ENCODE measurements at regions not wholly inside any gene's neighbourhood (a gene's known extent, or its start where the extent isn't known, plus 50 kb on each side); places are given as distances from the start of the nearest gene placed in this dataset.

GRCh38 chr13:81388400-81388799, 1047.5 kb upstream of the SPRY2 start:
- Histone ChIP-seq H2AFZ (ENCODE audit: low read depth) (no peak overlapping the region), H4K20me1 (ENCODE audit: insufficient read depth) (no peaks in the 10 kb centered on the region), H3K27me3 (ENCODE audit: insufficient read depth, low read depth) (no peaks in the 10 kb centered on the region), H3K4me2 (no peak overlapping the region), H3K79me2 (ENCODE audit: insufficient read depth, low read depth) (no peaks in the 10 kb centered on the region), H3K9ac (no peak overlapping the region), H3K36me3 (ENCODE audit: insufficient read depth) (no peaks in the 10 kb centered on the region), H3K4me1 (ENCODE audit: low read depth, poor library complexity, severe bottlenecking) (no peaks in the 10 kb centered on the region), H3K27ac (no peak overlapping the region), H3K4me3 (IDR thresholded peaks at IDR 0.05; ENCODE audit: insufficient read depth, low read depth, low read length) (no peak overlapping the region)
- no peak for TF ChIP-seq CTCF (conservative IDR thresholded peaks at IDR 0.05; ENCODE audit: low read depth, low read length)

- no peaks in the 10 kb centered on the region for H4K20me1 ChIP-seq (ENCODE audit: insufficient read depth)
- no peaks in the 10 kb centered on the region for H3K79me2 ChIP-seq (ENCODE audit: insufficient read depth, low read depth)
- no peaks in the 10 kb centered on the region for H3K27me3 ChIP-seq (ENCODE audit: insufficient read depth, low read depth)
- no peak overlapping the region for H3K4me3 ChIP-seq (IDR thresholded peaks at IDR 0.05; ENCODE audit: insufficient read depth, low read depth, low read length)
- H3K36me3 ChIP-seq (ENCODE audit: insufficient read depth), result no peaks in the 10 kb centered on the region
- H3K27ac ChIP-seq, result no peak overlapping the region
- H2AFZ ChIP-seq (ENCODE audit: low read depth), result no peak overlapping the region
- H3K4me1 ChIP-seq (ENCODE audit: low read depth, poor library complexity, severe bottlenecking), result no peaks in the 10 kb centered on the region
- no peak overlapping the region for H3K9ac ChIP-seq
- TF ChIP-seq CTCF (conservative IDR thresholded peaks at IDR 0.05; ENCODE audit: low read depth, low read length), result no peak
- no peak overlapping the region for H3K4me2 ChIP-seq
Measured at GRCh38 chr13:81383444-81383843, 1042.5 kb upstream of the SPRY2 start.

DNA sequence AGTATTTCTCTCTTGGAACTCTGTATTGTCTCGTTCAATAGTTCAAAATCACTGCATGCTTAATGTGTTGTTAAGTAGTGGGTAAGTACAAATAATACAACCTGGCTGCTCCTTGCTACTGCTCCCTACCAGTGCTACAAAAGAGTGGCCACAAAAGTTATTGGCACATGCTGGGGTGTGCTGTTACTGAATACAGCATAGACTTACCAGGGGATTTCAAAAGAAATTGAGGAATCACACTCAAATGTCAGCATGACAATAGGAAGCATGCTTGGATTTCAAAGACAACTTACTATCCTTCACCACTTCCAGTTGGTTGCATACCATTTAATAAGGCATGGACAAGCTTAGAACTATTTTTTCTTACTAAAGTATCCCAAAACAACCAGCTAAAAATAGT, 1041.3 kb upstream of the SPRY2 start:
- Histone ChIP-seq H3K27ac (no peak overlapping the region), H3K4me1 (ENCODE audit: low read depth, poor library complexity, severe bottlenecking) (no peaks in the 10 kb centered on the region), H3K4me3 (IDR thresholded peaks at IDR 0.05; ENCODE audit: insufficient read depth, low read depth, low read length) (no peak overlapping the region), H3K4me2 (no peak overlapping the region), H3K79me2 (ENCODE audit: insufficient read depth, low read depth) (no peaks in the 10 kb centered on the region), H3K27me3 (ENCODE audit: insufficient read depth, low read depth) (no peaks in the 10 kb centered on the region), H4K20me1 (ENCODE audit: insufficient read depth) (no peaks in the 10 kb centered on the region), H3K9ac (no peak overlapping the region), H2AFZ (ENCODE audit: low read depth) (no peak overlapping the region), H3K36me3 (ENCODE audit: insufficient read depth) (no peaks in the 10 kb centered on the region)
- TF ChIP-seq CTCF (conservative IDR thresholded peaks at IDR 0.05; ENCODE audit: low read depth, low read length), result no peak

DNA sequence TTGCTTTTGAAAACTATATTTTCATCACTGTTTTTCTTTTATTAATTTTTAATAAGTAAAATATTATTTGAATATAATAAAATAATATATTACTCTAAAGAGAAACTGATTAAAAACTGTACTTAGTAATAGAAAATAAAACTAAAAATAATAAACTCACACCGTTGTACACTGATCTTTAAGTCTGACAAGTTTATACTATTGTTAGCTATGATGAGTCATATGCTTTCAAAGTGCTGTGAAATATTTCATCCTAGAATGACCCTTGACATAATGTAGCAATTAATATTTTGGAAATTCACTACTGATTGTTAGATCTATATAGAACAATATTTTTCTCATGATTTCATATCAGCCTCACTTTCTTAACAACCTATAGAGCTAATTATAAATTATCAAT, 1040.6 kb upstream of the SPRY2 start:
- Histone ChIP-seq H3K4me2 (no peak overlapping the region), H4K20me1 (ENCODE audit: insufficient read depth) (no peaks in the 10 kb centered on the region), H3K36me3 (ENCODE audit: insufficient read depth) (no peaks in the 10 kb centered on the region), H3K4me1 (ENCODE audit: low read depth, poor library complexity, severe bottlenecking) (no peaks in the 10 kb centered on the region), H3K4me3 (IDR thresholded peaks at IDR 0.05; ENCODE audit: insufficient read depth, low read depth, low read length) (no peak overlapping the region), H3K27me3 (ENCODE audit: insufficient read depth, low read depth) (no peaks in the 10 kb centered on the region), H2AFZ (ENCODE audit: low read depth) (no peak overlapping the region), H3K79me2 (ENCODE audit: insufficient read depth, low read depth) (no peaks in the 10 kb centered on the region), H3K27ac (no peak overlapping the region), H3K9ac (no peak overlapping the region)
- TF ChIP-seq CTCF (conservative IDR thresholded peaks at IDR 0.05; ENCODE audit: low read depth, low read length), result no peak

GRCh38 chr13:81379183-81379582, 1038.3 kb upstream of the SPRY2 start:
- Histone ChIP-seq H3K36me3 (ENCODE audit: insufficient read depth) (no peaks in the 10 kb centered on the region), H3K4me1 (ENCODE audit: low read depth, poor library complexity, severe bottlenecking) (no peaks in the 10 kb centered on the region), H2AFZ (ENCODE audit: low read depth) (no peak overlapping the region), H3K4me3 (IDR thresholded peaks at IDR 0.05; ENCODE audit: insufficient read depth, low read depth, low read length) (no peak overlapping the region), H3K9ac (no peak overlapping the region), H3K4me2 (no peak overlapping the region), H4K20me1 (ENCODE audit: insufficient read depth) (no peaks in the 10 kb centered on the region), H3K27me3 (ENCODE audit: insufficient read depth, low read depth) (no peaks in the 10 kb centered on the region), H3K27ac (no peak overlapping the region), H3K79me2 (ENCODE audit: insufficient read depth, low read depth) (no peaks in the 10 kb centered on the region)
- TF ChIP-seq CTCF (conservative IDR thresholded peaks at IDR 0.05; ENCODE audit: low read depth, low read length), result no peak

Data from KMS-11 (cell line).